GM12872 (cell line): ENCODE measurements at regions not wholly inside any gene's neighbourhood (a gene's known extent, or its start where the extent isn't known, plus 50 kb on each side); places are given as distances from the start of the nearest gene placed in this dataset.

Source experiments
- CTCF ChIP-seq: IDR thresholded peaks from 3 replicates; pipeline ENCODE4 v1.5.1; 2011; ENCODE audit warnings: low read depth, mild to moderate bottlenecking, low read length, moderate library complexity; ENCODE audit not compliant: insufficient read depth

- no peak for TF ChIP-seq CTCF
Measured at GRCh38 chrX:94401426-94401825, 727.4 kb downstream of the FAM133A start.

- no peak for TF ChIP-seq CTCF
Measured at GRCh38 chrX:94414746-94415145, 740.7 kb downstream of the FAM133A start.

GRCh38 chrX:94418065-94418464 lies 744.1 kb downstream of the FAM133A start:
- no peak for TF ChIP-seq CTCF

GRCh38 chrX:94424456-94424855 lies 750.5 kb downstream of the FAM133A start:
- TF ChIP-seq CTCF: no peak

GRCh38 chrX:94430091-94430490 lies 756.1 kb downstream of the FAM133A start:
- TF ChIP-seq CTCF: no peak

GRCh38 chrX:94435799-94436198 lies 761.8 kb downstream of the FAM133A start:
- TF ChIP-seq CTCF: no peak

- TF ChIP-seq CTCF: no peak
Measured at GRCh38 chrX:94454159-94454558, 780.2 kb downstream of the FAM133A start.

- no peak for TF ChIP-seq CTCF
Measured at GRCh38 chrX:94454606-94455005, 780.6 kb downstream of the FAM133A start.
